ENCODE measurements at regions not wholly inside any gene's neighbourhood (a gene's known extent, or its start where the extent isn't known, plus 50 kb on each side); places are given as distances from the start of the nearest gene placed in this dataset.

DNA sequence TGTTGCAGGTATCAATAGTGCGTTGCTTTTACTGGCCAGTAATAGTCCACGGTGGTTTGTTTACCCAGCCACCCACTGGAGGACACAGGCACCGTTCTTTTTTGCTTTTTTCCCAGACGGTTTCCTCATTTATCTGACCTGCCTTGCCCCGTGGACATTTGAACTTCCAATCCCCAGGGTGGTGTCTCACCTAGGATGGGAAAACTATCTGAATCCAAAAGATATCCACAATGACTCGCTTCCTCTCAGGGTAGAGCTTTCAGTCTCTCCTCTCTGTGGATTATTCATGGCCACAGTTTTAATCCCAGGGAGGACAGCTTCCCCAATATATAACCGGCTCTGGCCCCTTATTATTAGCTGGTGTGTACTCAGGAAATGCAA lies 170.8 kb downstream of the FOXO1 start:
- Mint-ChIP-seq H3K4me1 (ENCODE audit: low read depth, unreplicated experiment) (peaks cover 43% of the 10 kb centered on the region), H3K27ac (ENCODE audit: unreplicated experiment) (peak overlapping the region; percentile 21), H3K9me3 (ENCODE audit: unreplicated experiment) (no peaks in the 10 kb centered on the region), H3K4me3 (ENCODE audit: unreplicated experiment) (no peak overlapping the region), H3K36me3 (ENCODE audit: insufficient read depth, unreplicated experiment) (no peaks in the 10 kb centered on the region), H3K27me3 (ENCODE audit: insufficient read depth, unreplicated experiment) (no peaks in the 10 kb centered on the region)
- ChIA-PET CTCF (no interaction called here), POLR2A (no interaction called here)
- H3K4me3 ChIP-seq (ENCODE audit: low read depth, low read length) = no peak overlapping the region
- H3K27me3 ChIP-seq (replicated peaks; ENCODE audit: control insufficient read depth, insufficient read depth, low read length) = no peaks in the 10 kb centered on the region
- TF ChIP-seq, protein P1, sequence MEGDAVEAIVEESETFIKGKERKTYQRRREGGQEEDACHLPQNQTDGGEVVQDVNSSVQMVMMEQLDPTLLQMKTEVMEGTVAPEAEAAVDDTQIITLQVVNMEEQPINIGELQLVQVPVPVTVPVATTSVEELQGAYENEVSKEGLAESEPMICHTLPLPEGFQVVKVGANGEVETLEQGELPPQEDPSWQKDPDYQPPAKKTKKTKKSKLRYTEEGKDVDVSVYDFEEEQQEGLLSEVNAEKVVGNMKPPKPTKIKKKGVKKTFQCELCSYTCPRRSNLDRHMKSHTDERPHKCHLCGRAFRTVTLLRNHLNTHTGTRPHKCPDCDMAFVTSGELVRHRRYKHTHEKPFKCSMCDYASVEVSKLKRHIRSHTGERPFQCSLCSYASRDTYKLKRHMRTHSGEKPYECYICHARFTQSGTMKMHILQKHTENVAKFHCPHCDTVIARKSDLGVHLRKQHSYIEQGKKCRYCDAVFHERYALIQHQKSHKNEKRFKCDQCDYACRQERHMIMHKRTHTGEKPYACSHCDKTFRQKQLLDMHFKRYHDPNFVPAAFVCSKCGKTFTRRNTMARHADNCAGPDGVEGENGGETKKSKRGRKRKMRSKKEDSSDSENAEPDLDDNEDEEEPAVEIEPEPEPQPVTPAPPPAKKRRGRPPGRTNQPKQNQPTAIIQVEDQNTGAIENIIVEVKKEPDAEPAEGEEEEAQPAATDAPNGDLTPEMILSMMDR (IDR thresholded peaks at IDR 0.05; ENCODE audit: insufficient read depth in 1 of 2, low read depth in 1 of 2, low read length in 1 of 2, severe bottlenecking in 1 of 2, unreplicated experiment in 1 of 2) = no peak
- peaks cover 22% of the 10 kb centered on the region for H3K4me1 ChIP-seq
- no peak for DNase-seq
- BruUV-seq (replicated peaks) = no TSS peak
- intact Hi-C loops (cut with micrococcal nuclease; ENCODE audit: unreplicated experiment) = loop anchor here (5.0 kb wide), 1 partner anchor 42 kb away; no protein-coding TSS in a partner anchor
- no peaks in the 10 kb centered on the region for H3K9me3 ChIP-seq
- no peaks in the 10 kb centered on the region for H3K36me3 ChIP-seq (ENCODE audit: control insufficient read depth, insufficient read depth, low read length)

DNA sequence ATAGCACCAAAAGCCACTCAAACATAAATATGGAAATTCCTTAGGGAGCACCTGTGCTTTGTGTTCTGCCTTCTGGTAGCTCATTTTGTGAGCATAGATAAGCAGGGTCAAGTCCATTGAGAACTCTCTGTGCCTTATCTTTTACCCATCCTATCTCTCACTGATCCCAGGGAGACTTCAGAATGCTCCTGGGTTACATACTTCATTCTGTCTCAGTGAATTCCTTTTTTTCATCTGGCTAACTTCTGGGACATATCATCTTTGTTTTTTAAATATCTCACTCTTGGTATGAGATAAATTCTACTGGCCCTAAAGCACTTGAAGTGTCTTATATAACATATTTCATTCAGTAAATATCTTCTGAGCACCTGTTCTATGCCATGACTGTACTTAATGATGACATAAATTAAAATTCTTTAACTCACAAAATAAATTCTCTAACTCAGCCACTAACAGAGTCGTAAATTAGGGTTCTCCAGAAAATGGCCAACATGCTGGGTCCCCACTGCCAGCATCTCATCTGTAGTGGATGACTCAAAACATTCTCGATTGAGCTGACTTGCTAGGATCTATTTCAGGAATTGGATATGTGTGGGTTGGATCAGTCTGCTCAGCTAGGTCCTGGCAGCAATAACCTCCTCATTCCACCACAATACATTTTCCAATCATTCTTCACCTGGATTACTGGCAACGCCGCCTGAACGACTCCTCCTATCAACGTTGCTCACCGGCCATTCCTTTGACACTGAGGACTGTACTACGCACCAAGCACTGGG lies 170.2 kb downstream of the FOXO1 start:
- H3K4me1 Mint-ChIP-seq (ENCODE audit: low read depth, unreplicated experiment) = peaks cover 43% of the 10 kb centered on the region
- H3K4me3 ChIP-seq (ENCODE audit: low read depth, low read length) = no peak overlapping the region
- H3K9me3 Mint-ChIP-seq (ENCODE audit: unreplicated experiment) = no peaks in the 10 kb centered on the region
- H3K36me3 ChIP-seq (ENCODE audit: control insufficient read depth, insufficient read depth, low read length) = no peaks in the 10 kb centered on the region
- no peak for DNase-seq
- H3K36me3 Mint-ChIP-seq (ENCODE audit: insufficient read depth, unreplicated experiment) = no peaks in the 10 kb centered on the region
- H3K27me3 Mint-ChIP-seq (ENCODE audit: insufficient read depth, unreplicated experiment) = no peaks in the 10 kb centered on the region
- ChIA-PET POLR2A (no interaction called here), CTCF (no interaction called here)
- H3K9me3 ChIP-seq = no peaks in the 10 kb centered on the region
- H3K4me1 ChIP-seq = peaks cover 22% of the 10 kb centered on the region
- TF ChIP-seq, protein P1 (IDR thresholded peaks at IDR 0.05; ENCODE audit: insufficient read depth in 1 of 2, low read depth in 1 of 2, low read length in 1 of 2, severe bottlenecking in 1 of 2, unreplicated experiment in 1 of 2) = no peak
- no peak overlapping the region for H3K4me3 Mint-ChIP-seq (ENCODE audit: unreplicated experiment)
- no peaks in the 10 kb centered on the region for H3K27me3 ChIP-seq (replicated peaks; ENCODE audit: control insufficient read depth, insufficient read depth, low read length)
- intact Hi-C loops (cut with micrococcal nuclease; ENCODE audit: unreplicated experiment) = loop anchor here (5.0 kb wide), 1 partner anchor 41 kb away; no protein-coding TSS in a partner anchor
- no TSS peak for BruUV-seq (replicated peaks)
- peak overlapping the region; percentile 21 for H3K27ac Mint-ChIP-seq (ENCODE audit: unreplicated experiment)

DNA sequence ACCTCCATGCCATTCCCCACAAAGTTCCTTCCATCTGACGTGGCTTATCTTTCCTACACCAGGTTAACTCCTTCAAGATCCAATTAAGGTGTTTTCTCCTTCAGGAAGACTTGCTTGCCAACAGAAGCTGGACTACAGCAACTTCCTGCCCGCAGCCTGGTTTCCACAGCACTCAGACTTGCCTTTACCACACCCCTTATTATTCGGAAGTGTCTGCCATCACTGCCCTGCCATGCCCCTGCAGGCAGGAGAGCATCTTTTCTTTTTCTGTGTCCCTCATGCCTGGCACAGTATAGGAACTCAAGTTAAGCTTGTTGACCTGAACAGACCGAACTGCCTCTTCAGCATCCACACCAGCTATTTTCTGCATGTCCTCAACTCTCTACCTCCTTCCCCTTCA lies 168.0 kb downstream of the FOXO1 start:
- TF ChIP-seq, protein P1 (IDR thresholded peaks at IDR 0.05; ENCODE audit: insufficient read depth in 1 of 2, low read depth in 1 of 2, low read length in 1 of 2, severe bottlenecking in 1 of 2, unreplicated experiment in 1 of 2) = no peak
- DNase-seq = no peak
- Histone ChIP-seq H3K4me3 (ENCODE audit: low read depth, low read length) (no peak overlapping the region), H3K36me3 (ENCODE audit: control insufficient read depth, insufficient read depth, low read length) (no peaks in the 10 kb centered on the region), H3K9me3 (no peaks in the 10 kb centered on the region), H3K4me1 (peaks cover 34% of the 10 kb centered on the region), H3K27me3 (replicated peaks; ENCODE audit: control insufficient read depth, insufficient read depth, low read length) (no peaks in the 10 kb centered on the region)
- ChIA-PET CTCF (no interaction called here), POLR2A (no interaction called here)
- BruUV-seq (replicated peaks) = no TSS peak
- Mint-ChIP-seq H3K27ac (ENCODE audit: unreplicated experiment) (no peak overlapping the region), H3K4me3 (ENCODE audit: unreplicated experiment) (no peak overlapping the region), H3K36me3 (ENCODE audit: insufficient read depth, unreplicated experiment) (no peaks in the 10 kb centered on the region), H3K9me3 (ENCODE audit: unreplicated experiment) (no peaks in the 10 kb centered on the region), H3K27me3 (ENCODE audit: insufficient read depth, unreplicated experiment) (no peaks in the 10 kb centered on the region), H3K4me1 (ENCODE audit: low read depth, unreplicated experiment) (peaks cover 52% of the 10 kb centered on the region)
- intact Hi-C loops (cut with micrococcal nuclease; ENCODE audit: unreplicated experiment) = loop anchor here (5.0 kb wide), 1 partner anchor 39 kb away; no protein-coding TSS in a partner anchor

Measured in Caco-2 (cell line).